HG03103 (cell line): ENCODE measurements at regions not wholly inside any gene's neighbourhood (a gene's known extent, or its start where the extent isn't known, plus 50 kb on each side); places are given as distances from the start of the nearest gene placed in this dataset.

Source experiments
- ATAC-seq: cut with Tn5 transposase; IDR thresholded peaks from one replicate; pipeline ENCODE4 v1.9.1; 2021; ENCODE audit warnings: low read depth; ENCODE audit not compliant: unreplicated experiment

DNA sequence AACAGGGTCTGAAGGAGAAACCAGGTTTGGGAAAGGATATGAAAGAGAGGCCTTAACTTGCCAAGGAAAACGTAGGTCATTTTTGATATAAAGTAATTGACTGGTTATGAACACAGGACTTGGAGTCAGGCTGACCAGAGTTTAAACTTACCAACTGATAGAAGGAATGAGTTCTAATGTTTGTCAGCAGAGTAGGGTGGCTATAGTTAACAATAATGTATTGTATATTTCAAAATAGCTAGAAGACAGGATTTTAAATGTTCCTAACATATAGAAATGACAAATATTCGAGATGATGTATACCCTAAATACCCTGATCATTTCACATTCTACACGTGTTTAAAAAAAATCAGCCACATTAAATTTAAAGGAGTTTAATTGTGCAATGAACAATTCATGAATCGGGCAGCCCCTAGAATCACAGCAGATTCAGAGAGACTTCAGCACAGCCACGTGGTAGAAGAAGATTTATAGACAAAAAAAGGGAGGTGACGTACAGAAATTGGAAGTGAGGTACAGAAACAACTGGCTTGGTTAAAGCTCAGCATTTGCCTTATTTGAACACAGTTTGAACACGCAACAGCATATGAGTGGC lies 52.5 kb upstream of the PLEKHG7 start:
- no peak for ATAC-seq

DNA sequence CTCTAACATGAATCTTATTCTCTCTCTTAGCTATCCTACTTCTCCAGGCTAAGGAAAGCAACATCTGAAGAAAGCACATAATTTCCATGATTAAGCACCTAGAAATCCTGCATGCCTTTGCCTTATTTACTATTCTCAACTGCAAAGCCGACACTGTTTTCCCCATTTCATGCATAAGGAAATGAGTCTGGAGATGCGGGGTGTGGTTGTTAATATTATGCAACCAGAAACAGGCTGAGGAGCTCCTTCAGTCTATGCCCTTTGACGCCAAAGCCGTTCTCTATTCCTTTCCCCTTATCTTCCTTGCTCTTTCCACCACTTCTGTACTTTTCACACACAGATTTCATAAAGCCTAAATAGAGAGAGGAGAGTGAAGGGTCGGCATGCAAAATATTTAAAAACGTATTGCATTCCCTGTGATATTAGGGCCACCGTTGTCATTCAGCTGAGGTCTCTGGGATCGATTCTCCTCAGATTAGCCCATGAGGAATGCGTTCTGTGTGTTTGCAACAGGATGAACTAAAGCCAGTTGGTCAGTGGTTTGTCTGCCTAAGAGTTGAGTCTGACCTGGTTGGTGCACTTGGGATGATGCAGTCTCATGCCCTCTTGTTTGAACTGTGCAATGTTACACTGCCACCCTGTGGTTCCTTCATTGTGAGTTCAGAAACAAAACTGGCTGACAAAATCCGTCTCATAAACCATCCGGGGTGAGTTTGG lies 53.1 kb upstream of the PLEKHG7 start:
- ATAC-seq = peak; percentile 90

DNA sequence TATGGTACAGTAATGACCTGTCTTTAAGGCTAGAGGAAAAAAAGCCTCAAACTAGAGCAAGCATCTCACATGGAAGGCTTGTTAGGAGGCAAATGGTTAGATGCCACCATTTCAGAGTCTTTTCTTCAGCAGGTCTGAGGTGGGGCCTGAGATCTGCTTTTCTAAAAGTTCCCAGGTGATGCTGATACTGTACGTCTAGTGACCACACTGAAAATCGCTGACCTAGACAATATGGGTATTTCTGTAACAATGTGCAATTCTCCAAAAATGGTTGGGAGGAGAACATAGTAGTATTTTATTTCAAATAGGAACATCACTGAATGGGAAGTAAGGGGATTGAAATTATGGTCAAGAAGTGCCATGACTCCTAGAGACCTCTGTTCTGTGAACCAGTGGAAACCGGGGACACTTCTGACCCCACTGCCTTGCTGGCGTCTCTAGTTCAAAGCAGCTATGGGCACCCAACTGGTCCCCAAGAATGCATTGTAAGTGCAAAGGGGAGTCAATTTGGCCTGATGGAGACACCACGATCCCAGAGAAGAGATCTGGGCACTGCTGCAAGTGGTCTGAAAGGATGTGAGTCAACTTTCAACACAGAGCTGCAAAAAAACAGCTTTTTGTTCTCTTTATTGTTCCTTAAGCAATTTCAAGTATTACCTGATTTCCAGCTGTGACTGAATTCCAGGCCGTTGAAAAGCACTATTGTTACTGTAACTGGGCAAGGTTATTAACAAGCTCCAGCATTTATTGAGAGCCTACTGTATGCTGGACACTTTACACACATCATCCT lies 54.4 kb upstream of the PLEKHG7 start:
- ATAC-seq = no peak

DNA sequence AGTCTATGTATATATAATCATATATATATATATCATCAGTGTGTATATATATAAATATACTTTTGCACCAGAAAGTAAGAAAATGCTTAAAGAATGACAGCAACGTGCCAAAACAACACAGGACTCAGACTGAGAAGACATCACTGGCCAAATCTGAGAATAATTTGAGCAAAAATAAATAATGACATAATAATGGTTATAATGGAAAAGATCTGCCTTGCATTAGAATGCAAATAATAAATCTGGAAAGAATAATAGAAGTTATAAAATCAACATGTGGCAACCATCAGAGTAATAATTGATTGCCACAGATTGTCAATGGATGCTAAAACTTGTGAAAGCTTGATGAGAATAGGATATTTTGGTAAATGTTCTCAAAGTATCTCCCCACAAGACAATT lies 61.5 kb upstream of the PLEKHG7 start:
- ATAC-seq = no peak

DNA sequence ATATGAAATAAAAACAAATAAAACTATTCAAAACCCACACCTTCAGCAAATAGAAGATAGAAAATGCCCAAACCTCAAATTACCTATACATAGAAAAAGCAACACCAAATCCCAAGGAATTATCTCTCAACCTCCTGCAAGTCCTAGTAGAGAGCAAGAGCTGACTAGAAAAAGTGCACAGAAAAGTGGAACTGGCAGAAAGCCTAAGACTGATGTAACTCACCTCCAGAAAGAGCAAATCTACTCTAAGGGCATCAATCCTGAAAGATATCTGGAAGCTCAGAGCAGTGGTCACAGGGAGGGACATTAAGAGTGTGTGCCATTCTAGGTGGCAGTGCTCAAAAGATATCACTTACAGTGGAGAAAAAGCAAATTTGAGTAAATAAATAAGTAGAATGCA lies 62.1 kb upstream of the PLEKHG7 start:
- ATAC-seq = no peak

DNA sequence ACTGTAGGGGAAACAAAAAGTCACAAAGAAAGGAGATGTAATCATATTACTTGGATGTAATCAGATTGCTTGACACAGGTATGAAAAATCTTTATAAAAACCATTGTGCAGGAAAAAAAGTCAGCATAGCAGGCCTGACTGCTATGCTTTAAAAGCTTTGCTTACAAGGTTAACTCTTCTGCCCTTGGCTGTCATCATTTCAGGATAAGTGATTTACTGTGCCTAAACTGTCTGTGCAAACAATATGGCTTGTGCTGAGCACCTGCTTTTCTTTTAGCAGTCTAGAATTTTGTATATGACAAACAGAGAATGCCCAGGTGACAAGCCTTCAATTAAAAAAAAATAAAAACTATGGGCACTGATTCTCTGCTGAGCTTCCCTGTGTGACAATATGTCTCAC lies 63.8 kb upstream of the PLEKHG7 start:
- ATAC-seq = no peak

DNA sequence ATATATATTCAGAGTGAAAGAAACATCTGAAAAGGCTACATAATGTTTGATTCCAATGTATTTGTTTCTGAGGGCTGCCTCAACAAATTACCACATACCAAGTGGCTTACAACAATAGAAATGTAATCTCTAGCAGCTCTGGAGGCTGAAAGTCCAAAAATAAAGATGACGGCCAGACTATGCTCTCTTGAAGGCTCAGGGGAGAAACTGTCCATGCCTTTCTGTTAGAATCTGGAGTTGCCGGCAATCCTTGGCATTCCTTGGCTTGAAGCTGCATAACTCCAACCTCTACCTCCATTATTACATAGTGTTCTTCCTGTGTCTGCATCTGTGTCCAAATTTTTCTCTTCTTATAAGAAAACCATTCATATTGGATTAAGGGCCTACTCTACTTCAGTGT lies 68.1 kb upstream of the PLEKHG7 start:
- ATAC-seq = no peak

DNA sequence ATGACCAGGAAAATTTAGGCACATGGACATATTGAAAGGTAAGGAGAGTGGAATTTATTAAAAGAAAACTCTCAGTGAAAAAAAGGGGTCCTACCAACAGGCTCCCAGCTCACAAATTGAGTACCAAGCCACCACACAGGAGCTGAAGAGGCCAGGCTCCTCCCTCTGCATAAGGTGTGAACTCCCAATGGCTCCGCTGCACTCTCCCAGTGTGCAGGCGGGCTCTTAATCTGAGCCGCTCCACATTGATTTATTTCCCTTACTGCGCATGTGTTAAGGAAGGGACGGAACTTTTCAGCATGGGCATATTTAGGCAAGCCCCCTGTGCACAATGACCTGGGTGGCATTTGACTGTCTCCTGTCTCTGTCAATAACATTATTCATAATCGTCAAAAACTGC lies 68.6 kb upstream of the PLEKHG7 start:
- no peak for ATAC-seq

DNA sequence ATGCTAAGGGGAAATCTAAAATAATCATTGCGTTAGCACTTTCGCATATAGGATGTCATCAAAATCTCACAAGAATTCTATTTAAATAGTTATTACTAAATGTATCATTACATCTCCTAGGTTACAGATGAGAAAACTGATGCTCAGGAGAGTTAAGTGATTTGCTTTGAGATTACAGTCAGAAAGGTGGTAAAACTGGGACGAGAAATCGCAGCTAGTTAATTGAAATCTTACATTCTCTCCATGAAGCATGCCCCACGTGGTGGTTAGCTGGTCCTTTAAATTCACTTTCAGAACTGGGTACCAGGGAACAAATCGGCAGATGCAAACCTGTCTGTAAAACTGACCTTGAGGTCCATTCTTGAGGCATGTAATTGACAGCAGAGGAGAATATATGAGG lies 71.8 kb upstream of the PLEKHG7 start:
- no peak for ATAC-seq

DNA sequence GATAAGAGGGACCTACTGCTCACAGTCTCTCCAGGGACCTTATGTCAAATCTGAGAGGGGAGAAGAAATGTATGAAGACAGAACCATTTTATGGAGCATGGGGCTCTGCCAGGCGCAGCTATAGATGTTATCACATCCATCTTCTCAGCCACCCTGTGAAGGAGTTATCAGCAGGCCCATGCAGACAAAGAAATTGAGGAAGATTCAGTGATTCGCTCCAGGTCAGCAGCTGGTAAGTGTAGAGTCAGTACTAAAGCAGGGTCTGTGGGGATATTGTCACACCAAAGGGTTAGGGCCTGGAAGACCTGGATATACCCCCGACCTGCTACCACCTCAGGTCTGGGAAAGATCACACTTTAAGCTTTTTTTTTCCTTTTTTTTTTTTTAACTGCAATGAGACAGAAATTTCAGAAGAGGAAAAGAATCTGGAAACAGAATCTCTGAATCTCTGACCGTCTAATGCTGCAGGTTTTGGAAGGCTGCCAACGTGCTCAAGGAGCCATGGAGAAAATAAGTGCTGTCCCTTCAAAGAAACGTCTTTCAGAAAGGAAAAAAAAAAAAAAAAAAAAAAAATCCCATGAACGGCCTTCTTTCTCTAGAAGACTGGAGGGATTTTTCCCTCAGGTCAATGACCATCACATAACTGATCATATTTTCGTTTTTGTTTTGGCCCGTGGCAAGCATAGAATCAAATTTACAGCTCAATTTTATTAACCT lies 73.3 kb upstream of the PLEKHG7 start:
- no peak for ATAC-seq

DNA sequence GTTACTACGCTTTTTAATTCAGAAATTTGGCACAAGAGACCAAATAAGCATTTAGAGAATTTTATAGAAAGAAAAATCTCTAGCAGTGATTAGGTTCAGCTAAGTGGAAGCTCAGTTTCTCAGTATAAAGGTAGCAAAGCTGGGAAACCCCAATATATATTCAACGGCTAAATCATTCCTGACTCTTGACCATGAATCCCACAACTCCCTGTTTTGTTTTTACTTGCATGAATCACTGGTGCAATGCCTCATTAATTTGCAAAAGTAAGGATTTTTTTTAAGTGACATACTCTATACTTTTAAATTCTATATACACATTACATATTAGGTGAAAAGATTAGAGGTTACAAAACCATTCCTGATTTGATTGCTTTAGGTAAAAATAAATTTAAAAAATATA lies 74.3 kb upstream of the PLEKHG7 start:
- no peak for ATAC-seq

DNA sequence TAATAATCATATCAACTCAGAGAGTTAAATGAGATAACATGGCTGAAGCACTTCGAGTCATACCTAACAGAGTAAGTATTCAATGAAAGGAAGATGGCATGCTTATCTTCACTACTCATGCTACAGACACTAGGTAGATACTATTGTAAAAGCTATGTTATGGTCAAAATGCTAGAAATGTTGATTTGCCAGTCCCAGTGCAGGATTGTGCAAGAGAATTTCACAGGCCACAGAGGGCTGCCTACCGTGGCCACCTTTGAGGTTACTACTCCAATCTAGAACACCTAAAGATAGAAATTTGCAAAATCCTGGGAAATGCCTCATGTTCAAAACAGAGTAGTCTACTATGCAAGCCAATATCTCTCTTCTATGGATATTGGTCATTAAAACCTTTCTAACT lies 75.3 kb upstream of the PLEKHG7 start:
- ATAC-seq = no peak

DNA sequence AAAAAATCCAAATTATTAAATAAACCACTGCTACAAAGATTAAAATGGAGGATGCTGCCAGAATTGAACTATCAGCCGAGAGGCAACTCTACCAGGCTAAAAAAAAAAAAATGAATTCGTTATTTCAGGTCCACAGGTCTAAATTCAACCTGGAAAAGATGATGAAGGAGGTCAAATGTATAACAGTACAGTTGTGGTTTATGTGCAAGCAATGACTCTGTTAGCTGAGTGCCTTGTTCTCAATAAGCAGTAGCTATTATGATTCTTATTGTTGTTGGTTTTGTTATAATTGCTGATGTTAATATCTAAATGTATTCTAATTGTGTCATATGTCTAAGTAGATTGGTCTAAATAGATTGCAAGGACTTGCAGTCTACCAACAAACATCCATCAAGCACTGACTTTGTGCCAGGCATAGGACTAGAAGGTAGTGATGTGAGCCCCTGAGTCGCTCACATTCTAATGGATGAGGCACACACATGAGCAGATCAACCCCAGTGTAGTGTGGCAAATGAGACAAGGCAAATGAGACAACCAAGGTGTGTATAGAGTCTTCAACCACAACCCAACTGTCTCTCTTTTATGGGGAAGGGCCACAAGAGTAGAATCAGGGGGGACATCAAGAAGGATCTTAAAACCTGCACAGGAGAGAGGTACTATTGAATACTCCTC lies 77.0 kb upstream of the PLEKHG7 start:
- no peak for ATAC-seq

DNA sequence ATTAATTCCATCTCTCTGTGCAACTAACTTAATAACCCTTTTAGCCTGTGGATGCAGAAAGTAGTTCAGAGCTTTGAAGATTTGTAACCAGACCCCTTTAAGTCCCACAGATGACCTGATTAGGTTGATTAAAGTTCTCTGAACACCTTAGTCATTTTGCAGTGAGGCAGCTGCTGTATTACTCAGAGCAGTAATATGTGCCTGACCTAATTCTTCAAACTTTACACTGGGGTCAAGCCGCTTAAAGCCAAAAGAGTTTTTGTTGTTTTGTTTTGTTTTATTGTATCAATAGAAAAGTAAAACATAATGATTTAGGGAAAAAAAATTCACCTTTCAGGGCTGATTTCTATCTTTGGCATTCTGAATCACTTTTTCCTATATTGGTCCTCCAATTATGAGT lies 78.6 kb upstream of the PLEKHG7 start:
- no peak for ATAC-seq

DNA sequence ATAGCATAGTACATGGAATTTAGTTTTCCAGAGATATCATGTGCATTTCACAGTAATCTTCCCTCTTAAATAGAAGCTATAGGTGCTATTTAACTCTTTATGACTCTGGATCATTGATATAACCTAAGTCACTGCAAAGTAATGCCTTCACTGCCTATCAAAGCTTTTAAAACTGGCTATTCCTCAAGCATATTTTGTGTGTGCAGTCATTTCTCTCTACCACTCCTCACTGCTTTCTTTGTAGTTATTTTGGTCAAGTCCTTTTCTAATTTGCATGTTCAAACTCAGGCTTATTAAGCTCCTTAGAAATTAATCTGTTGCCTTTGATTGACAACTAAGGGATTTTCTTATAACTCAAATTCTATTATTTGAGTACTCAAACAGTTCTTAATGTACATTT lies 79.4 kb upstream of the PLEKHG7 start:
- ATAC-seq = no peak

DNA sequence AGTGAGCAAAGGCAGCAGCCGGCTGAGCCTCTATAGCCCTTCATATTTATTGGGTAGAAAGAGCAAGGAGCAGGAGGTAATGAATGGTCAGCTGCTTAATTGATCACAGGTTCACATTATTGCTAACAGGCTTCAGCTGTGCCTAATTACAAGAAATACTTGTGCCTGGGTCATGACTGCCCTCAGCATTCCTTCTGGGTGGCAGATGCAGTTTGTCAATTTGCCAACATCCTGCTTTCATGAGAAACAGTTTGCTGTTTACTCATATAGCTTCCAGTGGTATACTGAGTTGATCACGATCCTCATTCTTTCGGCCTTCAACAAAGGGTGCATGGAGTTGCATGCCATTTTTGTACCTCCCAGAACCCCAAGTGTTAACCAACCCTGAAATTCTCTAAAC lies 81.0 kb upstream of the PLEKHG7 start:
- no peak for ATAC-seq

DNA sequence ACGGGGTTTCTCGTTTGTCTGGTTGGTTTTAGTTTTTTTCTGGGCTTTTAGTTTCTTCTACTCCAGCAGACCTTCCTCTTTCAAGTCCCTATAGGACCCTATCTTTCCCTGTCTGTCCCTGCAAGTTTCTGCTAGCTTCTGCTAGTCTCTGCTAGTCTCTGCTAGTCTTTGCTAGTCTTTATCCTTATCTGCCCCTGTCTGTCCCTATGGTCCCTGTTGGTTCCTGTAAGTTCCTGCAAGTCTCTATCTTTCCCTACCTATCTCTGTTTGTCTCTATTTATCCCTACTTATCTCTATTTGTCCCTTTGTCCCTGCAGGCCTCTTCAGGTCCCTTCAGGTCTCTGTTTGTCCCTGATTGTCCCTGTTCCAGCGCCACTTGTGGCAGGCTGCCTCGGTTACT lies 81.5 kb upstream of the PLEKHG7 start:
- no peak for ATAC-seq

DNA sequence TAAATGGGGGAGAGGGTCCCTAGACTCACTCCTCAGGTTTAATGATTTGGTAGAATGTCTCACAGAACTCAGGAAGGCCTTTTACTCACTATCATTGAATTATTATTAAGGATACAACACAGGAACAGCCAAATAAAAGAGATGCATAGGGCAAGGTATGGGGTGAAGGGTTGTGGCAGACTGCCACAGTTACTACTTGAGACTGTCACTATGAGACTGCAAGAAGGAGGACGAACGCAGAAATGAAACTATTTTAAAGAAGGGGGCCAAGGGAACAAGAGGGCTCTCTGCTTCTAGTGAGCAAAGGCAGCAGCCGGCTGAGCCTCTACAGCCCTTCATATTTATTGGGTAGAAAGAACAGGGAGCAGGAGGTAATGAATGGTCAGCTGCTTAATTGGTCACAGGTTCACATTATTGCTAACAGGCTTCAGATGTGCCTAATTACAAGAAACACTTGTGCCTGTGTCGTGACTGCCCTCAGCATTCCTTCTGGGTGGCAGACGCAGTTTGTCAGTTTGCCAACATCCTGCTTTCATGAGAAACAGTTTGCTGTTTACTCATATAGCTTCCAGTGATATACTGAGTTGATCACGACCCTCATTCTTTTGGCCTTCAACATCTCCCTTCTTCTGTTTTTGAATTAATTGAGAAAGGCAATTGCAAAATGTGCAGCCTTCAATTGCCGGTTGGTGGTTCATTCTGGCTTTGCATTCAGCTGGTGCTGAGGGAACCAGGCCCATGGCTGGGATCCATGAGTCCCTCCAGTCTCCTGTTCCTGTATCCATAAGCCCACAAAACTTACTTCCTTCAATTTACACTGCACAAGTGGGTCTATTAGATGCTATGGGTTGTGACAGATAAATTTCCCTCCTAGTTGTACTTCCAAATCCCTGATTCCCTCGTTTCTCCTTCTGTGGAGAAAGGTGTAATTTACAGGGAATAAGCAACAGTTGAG lies 82.8 kb upstream of the PLEKHG7 start:
- ATAC-seq = no peak

DNA sequence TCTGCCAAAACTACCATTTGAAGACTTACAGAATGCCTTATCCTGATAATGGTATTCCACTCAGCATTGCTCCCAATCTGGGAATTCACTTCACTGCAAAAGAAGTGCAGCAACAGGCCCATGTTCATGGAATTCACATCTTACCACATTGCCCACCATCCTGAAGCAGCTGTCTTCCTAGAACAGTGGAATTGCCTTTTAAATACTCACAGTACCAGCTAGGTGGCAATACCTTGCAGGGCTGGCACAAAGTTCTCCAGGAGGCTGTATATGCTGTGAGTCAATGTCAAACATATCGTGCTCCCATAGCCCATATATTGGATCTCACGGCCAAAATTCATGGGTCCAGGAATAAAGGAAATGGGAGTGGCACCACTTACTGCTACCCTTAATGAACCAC lies 83.8 kb upstream of the PLEKHG7 start:
- ATAC-seq = no peak

DNA sequence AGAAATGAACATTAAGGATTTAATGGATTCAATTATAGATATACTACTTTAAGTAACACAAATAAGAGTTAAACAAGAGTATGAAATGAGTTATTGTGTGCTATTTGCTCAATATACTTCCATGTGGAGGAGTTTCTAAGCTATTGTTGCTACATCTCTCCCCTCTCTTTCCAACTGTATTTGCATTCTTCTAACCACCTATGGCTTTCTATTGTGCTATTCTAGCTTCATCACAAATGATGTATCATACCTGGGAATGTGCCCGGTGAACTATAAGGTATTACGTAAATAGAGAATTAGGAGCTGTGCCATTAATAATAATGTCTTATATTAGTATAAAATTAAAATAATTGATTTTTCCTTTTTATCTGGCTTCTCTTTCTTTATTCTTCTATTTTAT lies 87.1 kb upstream of the PLEKHG7 start:
- no peak for ATAC-seq
